ENCODE measurements at regions not wholly inside any gene's neighbourhood (a gene's known extent, or its start where the extent isn't known, plus 50 kb on each side); places are given as distances from the start of the nearest gene placed in this dataset.

GRCh38 chrX:124818764-124819163 lies 472.4 kb downstream of the SH2D1A start:
- FAIRE-seq: no peak
- in situ Hi-C loops (cut with MboI): no loop called here
- Histone ChIP-seq H3K4me2 (ENCODE audit: control insufficient read depth, insufficient read depth) (no peak overlapping the region), H3K36me3 (ENCODE audit: control insufficient read depth in 2 of 2, insufficient read depth in 2 of 2, low read length in 1 of 2) (no peaks in the 10 kb centered on the region), H3K4me3 (no peak overlapping the region), H3K9ac (ENCODE audit: control insufficient read depth, insufficient read depth, low read length) (no peak overlapping the region), H3K9me3 (replicated peaks; ENCODE audit: control insufficient read depth, insufficient read depth, low read length) (no peaks in the 10 kb centered on the region), H3K27me3 (replicated peaks in 1 of 2; ENCODE audit: control insufficient read depth in 2 of 2, insufficient read depth in 2 of 2, low read length in 1 of 2) (no peaks in the 10 kb centered on the region), H2AFZ (ENCODE audit: control insufficient read depth, low read depth, low read length) (no peak overlapping the region), H3K4me1 (ENCODE audit: control insufficient read depth, insufficient read depth, low read length) (no peaks in the 10 kb centered on the region), H3K79me2 (ENCODE audit: control insufficient read depth, insufficient read depth, low read length) (no peaks in the 10 kb centered on the region), H4K20me1 (ENCODE audit: control insufficient read depth, insufficient read depth) (no peaks in the 10 kb centered on the region), H3K27ac (ENCODE audit: control insufficient read depth, insufficient read depth) (no peak overlapping the region)
- RAD21 ChIA-PET (ENCODE audit: unreplicated experiment): no interaction called here
- intact Hi-C loops (cut with micrococcal nuclease; ENCODE audit: unreplicated experiment): no loop called here
- no peak for ATAC-seq
- POLR2A ChIA-PET: no interaction called here
- no peak for DNase-seq (ENCODE audit: low read depth, low spot score)
- SMC1A ChIA-PET (ENCODE audit: uncharacterized antibody, unreplicated experiment): no interaction called here
- CTCF ChIA-PET: no interaction called here
- no peak for TF ChIP-seq MAX (IDR thresholded peaks at IDR 0.05; ENCODE audit: low read depth, low read length)
- TF ChIP-seq POU2F2 (IDR thresholded peaks at IDR 0.05; ENCODE audit: borderline replicate concordance, low read depth, low read length): no peak
- no peak for TF ChIP-seq CREB1 (IDR thresholded peaks at IDR 0.05; ENCODE audit: low read depth)
- TF ChIP-seq NFXL1 (IDR thresholded peaks at IDR 0.05; ENCODE audit: borderline replicate concordance): no peak
- no peak for TF ChIP-seq FOS (IDR thresholded peaks at IDR 0.05; ENCODE audit: borderline replicate concordance, extremely low read depth, insufficient read length)
- no peak for TF ChIP-seq REST (IDR thresholded peaks at IDR 0.05; ENCODE audit: low read depth, low read length)
- TF ChIP-seq HSF1 (IDR thresholded peaks at IDR 0.05; ENCODE audit: low read depth, low read length): no peak
- TF ChIP-seq GABPA (IDR thresholded peaks at IDR 0.05; ENCODE audit: low read depth): no peak
- TF ChIP-seq STAT3 (IDR thresholded peaks at IDR 0.05; ENCODE audit: low read depth, low read length): no peak
- no peak for TF ChIP-seq SMARCA5 (IDR thresholded peaks at IDR 0.05)
- TF ChIP-seq NR2F1 (conservative IDR thresholded peaks at IDR 0.05): no peak
- TF ChIP-seq CBX5 (IDR thresholded peaks at IDR 0.05; ENCODE audit: low read depth): no peak
- no peak for TF ChIP-seq DPF2 (IDR thresholded peaks at IDR 0.05)
- no peak for TF ChIP-seq WRNIP1 (IDR thresholded peaks at IDR 0.05; ENCODE audit: borderline replicate concordance, low read depth, low read length)
- TF ChIP-seq NBN (IDR thresholded peaks at IDR 0.05): no peak
- TF ChIP-seq ZNF217 (IDR thresholded peaks at IDR 0.05): no peak
- BruUV-seq (replicated peaks): no TSS peak
- 100% methylated on average over 1 of the region's 1 CpG for WGBS (ENCODE audit: insufficient coverage, insufficient replicate concordance, low lambda C conversion rate, missing lambda C conversion rate)
